ENCODE measurements at regions not wholly inside any gene's neighbourhood (a gene's known extent, or its start where the extent isn't known, plus 50 kb on each side); places are given as distances from the start of the nearest gene placed in this dataset.

DNA sequence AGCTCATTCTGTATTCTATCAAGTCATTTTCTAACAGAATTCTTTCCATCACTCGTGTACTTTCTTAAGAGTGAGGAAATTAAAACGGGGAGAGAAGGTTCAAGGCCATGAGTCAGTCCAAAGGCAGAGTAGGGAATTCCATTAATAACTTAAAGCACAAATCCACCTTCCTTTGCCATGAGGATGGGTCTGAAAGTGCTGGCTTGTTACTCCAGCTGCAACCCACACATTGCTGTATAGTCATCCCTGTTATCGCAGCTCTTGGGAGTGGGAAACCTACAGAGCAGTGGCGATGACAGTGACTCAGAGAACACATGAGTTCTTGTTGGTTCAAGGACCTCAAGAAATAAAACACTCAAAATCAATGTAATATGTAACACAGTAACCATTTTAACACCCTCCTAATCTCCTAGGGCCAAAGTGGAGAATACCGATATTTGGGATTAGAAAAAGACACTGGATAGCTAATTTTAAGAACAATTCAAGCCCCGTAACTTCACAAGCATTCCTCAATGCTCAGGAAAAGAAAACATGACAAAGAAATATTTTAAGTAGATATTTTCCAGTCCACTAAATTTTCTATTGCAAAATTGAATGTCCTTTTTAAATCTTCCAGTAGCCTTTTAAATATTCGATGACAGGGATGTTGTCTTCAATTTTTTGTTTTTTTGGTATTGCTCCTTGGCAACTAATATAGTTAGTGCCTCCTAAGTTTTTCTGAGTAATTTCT lies 179.9 kb upstream of the THBS1 start:
- Histone ChIP-seq H3K4me1 (ENCODE audit: low read length) (peaks cover 1% of the 10 kb centered on the region), H3K27ac (ENCODE audit: low read length) (no peak overlapping the region), H2AFZ (ENCODE audit: low read depth, low read length) (no peak overlapping the region), H4K20me1 (ENCODE audit: insufficient read depth, low read length) (no peaks in the 10 kb centered on the region), H3K27me3 (ENCODE audit: low read depth, low read length) (peaks cover 31% of the 10 kb centered on the region), H3K36me3 (replicated peaks; ENCODE audit: low read depth, low read length) (no peaks in the 10 kb centered on the region), H3K9ac (ENCODE audit: low read length) (no peak overlapping the region), H3K4me3 (ENCODE audit: low read length) (no peak overlapping the region), H3K9me3 (ENCODE audit: insufficient read depth, low read length) (no peaks in the 10 kb centered on the region), H3K4me2 (ENCODE audit: low read length) (no peak overlapping the region), H3K79me2 (ENCODE audit: low read length) (no peaks in the 10 kb centered on the region)
- TF ChIP-seq, protein P1, sequence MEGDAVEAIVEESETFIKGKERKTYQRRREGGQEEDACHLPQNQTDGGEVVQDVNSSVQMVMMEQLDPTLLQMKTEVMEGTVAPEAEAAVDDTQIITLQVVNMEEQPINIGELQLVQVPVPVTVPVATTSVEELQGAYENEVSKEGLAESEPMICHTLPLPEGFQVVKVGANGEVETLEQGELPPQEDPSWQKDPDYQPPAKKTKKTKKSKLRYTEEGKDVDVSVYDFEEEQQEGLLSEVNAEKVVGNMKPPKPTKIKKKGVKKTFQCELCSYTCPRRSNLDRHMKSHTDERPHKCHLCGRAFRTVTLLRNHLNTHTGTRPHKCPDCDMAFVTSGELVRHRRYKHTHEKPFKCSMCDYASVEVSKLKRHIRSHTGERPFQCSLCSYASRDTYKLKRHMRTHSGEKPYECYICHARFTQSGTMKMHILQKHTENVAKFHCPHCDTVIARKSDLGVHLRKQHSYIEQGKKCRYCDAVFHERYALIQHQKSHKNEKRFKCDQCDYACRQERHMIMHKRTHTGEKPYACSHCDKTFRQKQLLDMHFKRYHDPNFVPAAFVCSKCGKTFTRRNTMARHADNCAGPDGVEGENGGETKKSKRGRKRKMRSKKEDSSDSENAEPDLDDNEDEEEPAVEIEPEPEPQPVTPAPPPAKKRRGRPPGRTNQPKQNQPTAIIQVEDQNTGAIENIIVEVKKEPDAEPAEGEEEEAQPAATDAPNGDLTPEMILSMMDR (IDR thresholded peaks at IDR 0.05; ENCODE audit: low read depth, low read length) = no peak
- TF ChIP-seq EZH2phosphoT487 (IDR thresholded peaks at IDR 0.05; ENCODE audit: low read depth) = no peak

DNA sequence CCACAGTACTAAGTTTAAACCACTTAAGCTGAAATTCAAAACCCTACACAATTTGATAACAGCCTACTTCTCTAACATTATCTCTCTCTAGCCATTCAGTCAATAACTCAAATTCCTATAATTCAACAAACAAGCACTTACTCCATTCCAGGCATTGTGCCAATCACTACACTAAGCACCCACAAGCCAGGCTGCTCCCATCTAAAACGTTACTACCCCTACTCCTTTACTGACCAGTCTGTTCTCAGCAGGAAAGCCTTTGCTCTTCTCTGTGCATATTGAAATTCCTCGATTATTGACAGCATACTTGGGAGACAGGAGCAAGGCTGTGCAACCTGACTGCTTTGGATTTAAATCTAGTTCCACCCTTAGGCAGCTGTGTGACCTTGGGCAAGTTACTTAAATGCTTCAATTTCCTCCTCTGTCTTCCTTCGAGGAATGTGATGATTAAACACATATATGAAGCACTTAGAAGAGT lies 177.2 kb upstream of the THBS1 start:
- peaks cover 13% of the 10 kb centered on the region for H3K4me1 ChIP-seq (ENCODE audit: low read length)
- no peak overlapping the region for H3K4me3 ChIP-seq (ENCODE audit: low read length)
- no peaks in the 10 kb centered on the region for H3K9me3 ChIP-seq (ENCODE audit: insufficient read depth, low read length)
- no peak overlapping the region for H3K9ac ChIP-seq (ENCODE audit: low read length)
- peaks cover 52% of the 10 kb centered on the region for H3K27me3 ChIP-seq (ENCODE audit: low read depth, low read length)
- no peak overlapping the region for H3K4me2 ChIP-seq (ENCODE audit: low read length)
- H3K79me2 ChIP-seq (ENCODE audit: low read length) = no peaks in the 10 kb centered on the region
- H2AFZ ChIP-seq (ENCODE audit: low read depth, low read length) = no peak overlapping the region
- H3K36me3 ChIP-seq (replicated peaks; ENCODE audit: low read depth, low read length) = no peaks in the 10 kb centered on the region
- no peaks in the 10 kb centered on the region for H4K20me1 ChIP-seq (ENCODE audit: insufficient read depth, low read length)
- no peak overlapping the region for H3K27ac ChIP-seq (ENCODE audit: low read length)
- TF ChIP-seq, protein P1 (IDR thresholded peaks at IDR 0.05; ENCODE audit: low read depth, low read length) = no peak
- no peak for TF ChIP-seq EZH2phosphoT487 (IDR thresholded peaks at IDR 0.05; ENCODE audit: low read depth)

DNA sequence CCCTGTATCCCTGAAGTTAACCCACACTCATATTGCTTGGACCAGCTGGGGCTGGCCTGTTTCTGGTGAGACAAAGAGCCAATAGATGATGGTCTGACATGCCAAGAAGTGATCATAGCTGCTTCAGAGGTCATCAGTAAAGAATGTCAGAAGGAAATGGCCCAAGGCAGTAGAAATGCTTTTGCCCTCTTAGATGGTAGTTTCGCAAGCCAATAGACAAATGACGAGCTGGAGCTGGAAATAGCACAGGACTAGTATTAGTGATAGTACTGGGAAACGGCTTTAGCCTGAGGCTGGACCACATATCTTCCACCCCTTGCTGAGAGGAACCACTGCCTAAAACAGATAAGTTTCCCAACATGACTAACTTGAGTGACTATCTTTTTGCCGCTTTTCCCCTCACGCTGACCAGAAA lies 176.1 kb upstream of the THBS1 start:
- no peak overlapping the region for H3K4me3 ChIP-seq (ENCODE audit: low read length)
- peaks cover 13% of the 10 kb centered on the region for H3K4me1 ChIP-seq (ENCODE audit: low read length)
- H4K20me1 ChIP-seq (ENCODE audit: insufficient read depth, low read length) = no peaks in the 10 kb centered on the region
- H2AFZ ChIP-seq (ENCODE audit: low read depth, low read length) = no peak overlapping the region
- no peak overlapping the region for H3K9ac ChIP-seq (ENCODE audit: low read length)
- TF ChIP-seq, protein P1 (IDR thresholded peaks at IDR 0.05; ENCODE audit: low read depth, low read length) = no peak
- no peak for TF ChIP-seq EZH2phosphoT487 (IDR thresholded peaks at IDR 0.05; ENCODE audit: low read depth)
- H3K9me3 ChIP-seq (ENCODE audit: insufficient read depth, low read length) = no peaks in the 10 kb centered on the region
- no peak overlapping the region for H3K27ac ChIP-seq (ENCODE audit: low read length)
- no peaks in the 10 kb centered on the region for H3K79me2 ChIP-seq (ENCODE audit: low read length)
- peaks cover 59% of the 10 kb centered on the region for H3K27me3 ChIP-seq (ENCODE audit: low read depth, low read length)
- H3K36me3 ChIP-seq (replicated peaks; ENCODE audit: low read depth, low read length) = no peaks in the 10 kb centered on the region
- no peak overlapping the region for H3K4me2 ChIP-seq (ENCODE audit: low read length)

DNA sequence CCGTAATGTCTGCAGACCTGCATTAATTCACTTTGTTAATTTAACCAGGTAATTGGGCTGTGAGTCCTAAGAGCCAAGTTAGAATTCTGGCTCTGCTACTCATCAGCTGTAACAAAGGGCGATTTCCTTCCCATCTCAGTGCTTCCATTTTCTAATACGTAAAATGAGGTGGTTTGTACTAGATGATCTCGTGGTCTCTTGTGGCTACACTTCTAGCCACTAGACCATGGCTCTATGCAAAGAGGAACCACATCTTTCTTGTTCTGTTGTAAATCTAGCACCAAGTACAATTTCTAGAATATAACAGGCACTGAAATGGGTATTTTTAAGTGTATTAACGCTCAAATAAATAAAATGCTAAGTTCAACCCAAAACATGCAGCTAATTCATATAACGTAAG lies 174.4 kb upstream of the THBS1 start:
- no peak for TF ChIP-seq EZH2phosphoT487 (IDR thresholded peaks at IDR 0.05; ENCODE audit: low read depth)
- TF ChIP-seq, protein P1 (IDR thresholded peaks at IDR 0.05; ENCODE audit: low read depth, low read length) = no peak
- no peak overlapping the region for H2AFZ ChIP-seq (ENCODE audit: low read depth, low read length)
- no peaks in the 10 kb centered on the region for H3K36me3 ChIP-seq (replicated peaks; ENCODE audit: low read depth, low read length)

More for the DNA sequence above, 174.4 kb upstream of the THBS1 start:
- Histone ChIP-seq H3K4me3 (ENCODE audit: low read length) (no peak overlapping the region), H3K4me1 (ENCODE audit: low read length) (peaks cover 18% of the 10 kb centered on the region), H3K79me2 (ENCODE audit: low read length) (no peaks in the 10 kb centered on the region), H3K27ac (ENCODE audit: low read length) (no peak overlapping the region), H3K9ac (ENCODE audit: low read length) (no peak overlapping the region), H3K4me2 (ENCODE audit: low read length) (peak overlapping the region; percentile 50), H3K9me3 (ENCODE audit: insufficient read depth, low read length) (no peaks in the 10 kb centered on the region), H3K27me3 (ENCODE audit: low read depth, low read length) (peaks cover 66% of the 10 kb centered on the region), H4K20me1 (ENCODE audit: insufficient read depth, low read length) (no peaks in the 10 kb centered on the region)

Data from OCI-LY3 (cell line).